ENCODE measurements at regions not wholly inside any gene's neighbourhood (a gene's known extent, or its start where the extent isn't known, plus 50 kb on each side); places are given as distances from the start of the nearest gene placed in this dataset.

GRCh38 chr1:86296305-86297205 lies 99.6 kb downstream of the ODF2L start:
- DNase-seq: no peak

- no peak for DNase-seq
Observed at GRCh38 chr1:86289746-86290145, 106.4 kb downstream of the ODF2L start.

GRCh38 chr1:86289161-86289560 lies 107.0 kb downstream of the ODF2L start:
- DNase-seq: no peak

- DNase-seq: no peak
Observed at GRCh38 chr1:86288586-86289147, 107.5 kb downstream of the ODF2L start.

GRCh38 chr1:86285796-86286195 lies 110.3 kb downstream of the ODF2L start:
- no peak for DNase-seq

GRCh38 chr1:86282611-86283010 lies 113.5 kb downstream of the ODF2L start:
- no peak for DNase-seq

GRCh38 chr1:86277936-86278335 lies 118.2 kb downstream of the ODF2L start:
- no peak for DNase-seq

GRCh38 chr1:86273066-86273465 lies 116.5 kb upstream of the COL24A1 start:
- DNase-seq: no peak

GRCh38 chr1:86272083-86272482 lies 115.5 kb upstream of the COL24A1 start:
- no peak for DNase-seq

GRCh38 chr1:86271046-86271445 lies 114.5 kb upstream of the COL24A1 start:
- DNase-seq: no peak

GRCh38 chr1:86263101-86263500 lies 106.5 kb upstream of the COL24A1 start:
- DNase-seq: no peak

- DNase-seq: no peak
Observed at GRCh38 chr1:86260476-86260875, 103.9 kb upstream of the COL24A1 start.

GRCh38 chr1:86259390-86259789 lies 102.8 kb upstream of the COL24A1 start:
- DNase-seq: no peak

GRCh38 chr1:86258101-86258500 lies 101.5 kb upstream of the COL24A1 start:
- no peak for DNase-seq

GRCh38 chr1:86247597-86248279 lies 91.2 kb upstream of the COL24A1 start:
- DNase-seq: no peak

GRCh38 chr1:86245566-86246190 lies 89.1 kb upstream of the COL24A1 start:
- no peak for DNase-seq

GRCh38 chr1:86239894-86240293 lies 83.3 kb upstream of the COL24A1 start:
- DNase-seq: no peak

GRCh38 chr1:86239490-86239889 lies 82.9 kb upstream of the COL24A1 start:
- no peak for DNase-seq

GRCh38 chr1:86238226-86238625 lies 81.7 kb upstream of the COL24A1 start:
- DNase-seq: no peak

- no peak for DNase-seq
Observed at GRCh38 chr1:86235852-86236251, 79.3 kb upstream of the COL24A1 start.

GRCh38 chr1:86233403-86233802 lies 76.8 kb upstream of the COL24A1 start:
- DNase-seq: no peak

- DNase-seq: no peak
Observed at GRCh38 chr1:86231076-86231475, 74.5 kb upstream of the COL24A1 start.

GRCh38 chr1:86229405-86229975 lies 72.9 kb upstream of the COL24A1 start:
- no peak for DNase-seq
